Naive thymus-derived CD4-positive, alpha-beta T cell (primary cell): ENCODE measurements at regions not wholly inside any gene's neighbourhood (a gene's known extent, or its start where the extent isn't known, plus 50 kb on each side); places are given as distances from the start of the nearest gene placed in this dataset.

Experiments
- ATAC-seq: fragments of 150-1000 bp; cut with Tn5 transposase; 2 replicates; pipeline ENCODE4 v1.10.0; 2021; ENCODE audit warnings: mild to moderate bottlenecking, moderate library complexity
- CTCF ChIA-PET: fragments of 350-600 bp; sonication (Branson Sonifier 250); formaldehyde crosslinking; loops from one replicate; lab custom pipeline; 2021; ENCODE audit warnings: antibody characterized with exemption; lab: Charles Lee
- POLR2A ChIA-PET: fragments of 350-600 bp; sonication (Branson Sonifier 250); formaldehyde crosslinking; loops from one replicate; lab custom pipeline; 2021; ENCODE audit warnings: antibody characterized with exemption, inconsistent platforms; lab: Charles Lee
- DNase-seq, 9 donors: peaks; one replicate each; pipeline versions ENCODE4 v3.0.0 to v3.0.0-alpha.2; 2020 to 2022; ENCODE audit warnings: mixed read lengths in 1 of 9
- H3K27ac ChIP-seq: one replicate; pipeline ENCODE4 v1.7.0; 2013; ENCODE audit warnings: mild to moderate bottlenecking, low read depth, low read length, moderate library complexity
- H3K27me3 ChIP-seq, 2 donors: one replicate each; pipeline ENCODE4 v1.7.0; 2013; ENCODE audit warnings: low read length in 2 of 2, mild to moderate bottlenecking in 2 of 2, moderate library complexity in 2 of 2; ENCODE audit not compliant: control insufficient read depth in 2 of 2, insufficient read depth in 2 of 2
- H3K36me3 ChIP-seq, 3 experiments: 1 replicate in 2 of 3; 2 replicates in 1 of 3; pipeline ENCODE4 v1.7.0; 2013; ENCODE audit warnings: low read length in 3 of 3, mild to moderate bottlenecking in 3 of 3, moderate library complexity in 1 of 3; ENCODE audit not compliant: insufficient read depth in 3 of 3, control insufficient read depth in 2 of 3
- H3K4me1 ChIP-seq, 2 donors: one replicate each; pipeline ENCODE4 v1.7.0; 2013; ENCODE audit warnings: low read length in 2 of 2, mild to moderate bottlenecking in 2 of 2, moderate library complexity in 1 of 2; ENCODE audit not compliant: control insufficient read depth in 2 of 2, insufficient read depth in 2 of 2
- H3K4me3 ChIP-seq: 2 replicates; pipeline ENCODE4 v1.7.0; 2013; ENCODE audit warnings: mild to moderate bottlenecking, low read length
- H3K9me3 ChIP-seq, 3 experiments: 1 replicate in 2 of 3; 2 replicates in 1 of 3; pipeline ENCODE4 v1.7.0; 2013; ENCODE audit warnings: low read length in 3 of 3; ENCODE audit not compliant: control insufficient read depth in 2 of 3
- H3K27ac Mint-ChIP-seq, 9 donors: one replicate each; pipeline ENCODE4 v1.8.0; 2020 to 2022; ENCODE audit warnings: mixed read lengths in 9 of 9, mild to moderate bottlenecking in 8 of 9, moderate library complexity in 5 of 9, inconsistent platforms in 2 of 9
- H3K27me3 Mint-ChIP-seq, 5 donors: one replicate each; pipeline ENCODE4 v1.8.0; 2021 to 2022; ENCODE audit warnings: mixed read lengths in 5 of 5, mild to moderate bottlenecking in 1 of 5
- H3K36me3 Mint-ChIP-seq, 5 donors: one replicate each; pipeline ENCODE4 v1.8.0; 2020 to 2022; ENCODE audit warnings: mixed read lengths in 5 of 5, mild to moderate bottlenecking in 3 of 5, inconsistent platforms in 1 of 5
- H3K4me1 Mint-ChIP-seq, 7 donors: one replicate each; pipeline ENCODE4 v1.8.0; 2020 to 2022; ENCODE audit warnings: mixed read lengths in 7 of 7, mild to moderate bottlenecking in 3 of 7, inconsistent platforms in 1 of 7
- H3K4me3 Mint-ChIP-seq, 10 donors: one replicate each; pipeline ENCODE4 v1.8.0; 2020 to 2022; ENCODE audit warnings: mild to moderate bottlenecking in 10 of 10, mixed read lengths in 10 of 10, moderate library complexity in 6 of 10, inconsistent platforms in 2 of 10
- H3K9me3 Mint-ChIP-seq, 11 donors: one replicate each; pipeline ENCODE4 v1.8.0; 2020 to 2022; ENCODE audit warnings: mixed read lengths in 11 of 11, mild to moderate bottlenecking in 4 of 11, inconsistent platforms in 1 of 11, moderate library complexity in 1 of 11
- intact Hi-C, 2 donors: fragments of 100-400 bp; cut with micrococcal nuclease; formaldehyde crosslinking; loops; one replicate each; pipeline ENCODE4 v1.15.1; 2023

GRCh38 chr16:85398050-85398451, 215.1 kb upstream of the GSE1 start:
- intact Hi-C loops = no loop called here
- no peaks in the 10 kb centered on the region for H3K9me3 Mint-ChIP-seq

GRCh38 chr16:85398688-85399582, 214.2 kb upstream of the GSE1 start:
- H3K4me1 Mint-ChIP-seq = peaks cover 0 to 2% (median 0%) of the 10 kb centered on the region in 7 donors
- DNase-seq (no peak), ATAC-seq (no peak)

More at GRCh38 chr16:85398050-85398451, 215.1 kb upstream of the GSE1 start:
- Mint-ChIP-seq H3K4me1 (peaks cover 0 to 2% (median 0%) of the 10 kb centered on the region in 7 donors), H3K4me3 (no peak overlapping the region), H3K27me3 (no peaks in the 10 kb centered on the region), H3K36me3 (no peaks in the 10 kb centered on the region), H3K27ac (no peak overlapping the region)
- DNase-seq (no peak), ATAC-seq (no peak)
- Histone ChIP-seq H3K4me1 (no peaks in the 10 kb centered on the region), H3K27me3 (no peaks in the 10 kb centered on the region), H3K27ac (no peak overlapping the region), H3K36me3 (no peaks in the 10 kb centered on the region), H3K4me3 (no peak overlapping the region), H3K9me3 (no peaks in the 10 kb centered on the region)
- CTCF ChIA-PET = interaction anchor here (1.2 kb wide), 1 partner anchor 218 kb away, joined by 5 read pairs; no protein-coding TSS in a partner anchor
- POLR2A ChIA-PET = no interaction called here

GRCh38 chr16:85399583-85400284, 213.4 kb upstream of the GSE1 start:
- H3K9me3 ChIP-seq = no peaks in the 10 kb centered on the region
- intact Hi-C loops = no loop called here
- no peaks in the 10 kb centered on the region for H3K27me3 ChIP-seq
- no peaks in the 10 kb centered on the region for H3K4me1 ChIP-seq
- DNase-seq (no peak), ATAC-seq (no peak)
- ChIA-PET POLR2A (no interaction called here), CTCF (interaction anchor here (0.5 kb wide), 2 partner anchors 25 to 169 kb away, joined by 3 read pairs; no protein-coding TSS in a partner anchor)
- peaks cover 0 to 2% (median 0%) of the 10 kb centered on the region in 7 donors for H3K4me1 Mint-ChIP-seq
- no peak overlapping the region for H3K27ac ChIP-seq
- H3K4me3 Mint-ChIP-seq = no peak overlapping the region
- no peaks in the 10 kb centered on the region for H3K27me3 Mint-ChIP-seq
- H3K36me3 Mint-ChIP-seq = no peaks in the 10 kb centered on the region
- H3K9me3 Mint-ChIP-seq = no peaks in the 10 kb centered on the region
- H3K4me3 ChIP-seq = no peak overlapping the region
- no peaks in the 10 kb centered on the region for H3K36me3 ChIP-seq
- no peak overlapping the region for H3K27ac Mint-ChIP-seq

More at GRCh38 chr16:85398688-85399582, 214.2 kb upstream of the GSE1 start:
- H3K27me3 Mint-ChIP-seq = no peaks in the 10 kb centered on the region
- H3K27ac Mint-ChIP-seq = peak overlapping the region in 1 of 9 donors; percentile 12
- no peaks in the 10 kb centered on the region for H3K36me3 ChIP-seq
- H3K9me3 ChIP-seq = no peaks in the 10 kb centered on the region
- CTCF ChIA-PET = interaction anchor here (0.5 to 1.2 kb wide), 3 partner anchors 26 to 217 kb away, joined by 3 to 5 read pairs (median 3); no protein-coding TSS in a partner anchor
- no peak overlapping the region for H3K4me3 ChIP-seq
- intact Hi-C loops = no loop called here
- no peaks in the 10 kb centered on the region for H3K4me1 ChIP-seq
- no peaks in the 10 kb centered on the region for H3K9me3 Mint-ChIP-seq
- H3K36me3 Mint-ChIP-seq = no peaks in the 10 kb centered on the region
- no peak overlapping the region for H3K27ac ChIP-seq
- no peaks in the 10 kb centered on the region for H3K27me3 ChIP-seq
- H3K4me3 Mint-ChIP-seq = no peak overlapping the region
- POLR2A ChIA-PET = no interaction called here

GRCh38 chr16:85400305-85401205, 212.6 kb upstream of the GSE1 start:
- Histone ChIP-seq H3K4me1 (no peaks in the 10 kb centered on the region), H3K27ac (no peak overlapping the region), H3K4me3 (no peak overlapping the region), H3K36me3 (no peaks in the 10 kb centered on the region), H3K9me3 (no peaks in the 10 kb centered on the region), H3K27me3 (no peaks in the 10 kb centered on the region)
- no peak overlapping the region for H3K4me3 Mint-ChIP-seq
- H3K36me3 Mint-ChIP-seq = no peaks in the 10 kb centered on the region
- H3K4me1 Mint-ChIP-seq = peaks cover 0 to 2% (median 0%) of the 10 kb centered on the region in 7 donors
- H3K27me3 Mint-ChIP-seq = no peaks in the 10 kb centered on the region
- intact Hi-C loops = no loop called here
- H3K27ac Mint-ChIP-seq = no peak overlapping the region
- ChIA-PET CTCF (no interaction called here), POLR2A (no interaction called here)
- ATAC-seq (no peak), DNase-seq (peak in 1 of 9 donors; percentile 3)
- no peaks in the 10 kb centered on the region for H3K9me3 Mint-ChIP-seq

- intact Hi-C loops = no loop called here
- Histone ChIP-seq H3K4me3 (no peak overlapping the region), H3K27me3 (no peaks in the 10 kb centered on the region), H3K4me1 (no peaks in the 10 kb centered on the region), H3K36me3 (no peaks in the 10 kb centered on the region), H3K9me3 (no peaks in the 10 kb centered on the region), H3K27ac (no peak overlapping the region)
- Mint-ChIP-seq H3K27ac (no peak overlapping the region), H3K36me3 (no peaks in the 10 kb centered on the region), H3K4me1 (peaks cover 0 to 2% (median 0%) of the 10 kb centered on the region in 7 donors), H3K4me3 (no peak overlapping the region), H3K27me3 (no peaks in the 10 kb centered on the region), H3K9me3 (no peaks in the 10 kb centered on the region)
- DNase-seq = peak in 1 of 9 donors; percentile 5
- CTCF ChIA-PET = interaction anchor here (0.7 kb wide), 1 partner anchor 10 kb away, joined by 3 read pairs; no protein-coding TSS in a partner anchor
- no peak for ATAC-seq
- POLR2A ChIA-PET = no interaction called here
These were observed 211.7 kb upstream of the GSE1 start for GRCh38 chr16:85401370-85401916.
